SK-N-SH (cell line): ENCODE measurements at regions not wholly inside any gene's neighbourhood (a gene's known extent, or its start where the extent isn't known, plus 50 kb on each side); places are given as distances from the start of the nearest gene placed in this dataset.
"Not testable (repeated sequence)": the region's sequence is repeated elsewhere in the genome, so short reads cannot be mapped to it uniquely, and the experiment has no call there.

ENCODE experiments used
- CTCF ChIA-PET: fragments of 300-600, 350-600 bp; formaldehyde crosslinking; extraction: SDS; loops from one replicate; lab custom pipeline; 2021; lab: Yijun Ruan, JAX
- POLR2A ChIA-PET: fragments of 350-600 bp; sonication (Branson Sonifier 250); formaldehyde crosslinking; extraction: SDS; loops from one replicate; lab custom pipeline; 2020; ENCODE audit warnings: antibody characterized with exemption, inconsistent platforms; lab: Yijun Ruan, JAX
- DNase-seq: peaks from one replicate; pipeline ENCODE4 v3.0.0; 2012
- H2AFZ ChIP-seq: fragments of 200-600 bp; sonication (generic); 2 replicates; pipeline ENCODE4 v1.8.1; 2016; ENCODE audit warnings: antibody characterized with exemption, mild to moderate bottlenecking, low read depth
- H3F3A ChIP-seq: fragments of 200-600 bp; sonication (generic); replicated peaks from 2 replicates; pipeline ENCODE3; 2016; ENCODE audit warnings: antibody characterized with exemption, mild to moderate bottlenecking; ENCODE audit not compliant: insufficient read depth
- H3K27ac ChIP-seq, 2 experiments: fragments of 200-500 bp in 1 of 2; fragments of 200-600 bp in 1 of 2; sonication (Bioruptor generic) in 1 of 2; sonication (generic), shearing (Covaris generic) in 1 of 2; 2 replicates each; pipeline versions ENCODE4 v1.5.1 to v1.6.1; 2014 to 2016; ENCODE audit warnings: low read depth in 2 of 2, inconsistent platforms in 1 of 2, low read length in 1 of 2, mild to moderate bottlenecking in 1 of 2, mixed read lengths in 1 of 2
- H3K27me3 ChIP-seq: fragments of 200-600 bp; sonication (generic), shearing (Covaris generic); 2 replicates; pipeline ENCODE4 v1.6.1; 2016; ENCODE audit warnings: mixed run types; ENCODE audit not compliant: insufficient read depth
- H3K36me3 ChIP-seq, 2 experiments: fragments of 200-500 bp in 1 of 2; fragments of 200-600 bp in 1 of 2; sonication (Bioruptor generic) in 1 of 2; sonication (generic) in 1 of 2; replicated peaks in 1 of 2; 2 replicates each; pipeline versions ENCODE3 to v1.5.1; 2014 to 2016; ENCODE audit warnings: low read length in 1 of 2, mild to moderate bottlenecking in 1 of 2; ENCODE audit not compliant: insufficient read depth in 2 of 2, control insufficient read depth in 1 of 2
- H3K4me1 ChIP-seq, 2 experiments: fragments of 200-500 bp in 1 of 2; fragments of 200-600 bp in 1 of 2; sonication (Bioruptor generic) in 1 of 2; sonication (generic), shearing (Covaris generic) in 1 of 2; 2 replicates each; pipeline versions ENCODE4 v1.5.1 to v1.6.1; 2014 to 2016; ENCODE audit warnings: low read depth in 1 of 2, low read length in 1 of 2, mixed run types in 1 of 2; ENCODE audit not compliant: insufficient read depth in 2 of 2, control insufficient read depth in 1 of 2
- H3K4me2 ChIP-seq: fragments of 200-600 bp; sonication (generic), shearing (Covaris generic); 2 replicates; pipeline ENCODE4 v1.6.1; 2017; ENCODE audit warnings: mixed run types
- H3K4me3 ChIP-seq, 2 experiments: fragments of 200-500 bp in 1 of 2; fragments of 200-600 bp in 1 of 2; sonication (Bioruptor generic) in 1 of 2; sonication (generic), shearing (Covaris generic) in 1 of 2; 2 replicates each; pipeline versions ENCODE4 v1.5.1 to v1.8.1; 2014 to 2016; ENCODE audit warnings: low read depth in 2 of 2, inconsistent platforms in 1 of 2, low read length in 1 of 2, mild to moderate bottlenecking in 1 of 2, mixed read lengths in 1 of 2, moderate library complexity in 1 of 2
- H3K79me2 ChIP-seq: fragments of 200-600 bp; sonication (generic); 2 replicates; pipeline ENCODE4 v1.8.1; 2017; ENCODE audit warnings: mild to moderate bottlenecking; ENCODE audit not compliant: insufficient read depth
- H3K9ac ChIP-seq: fragments of 200-600 bp; sonication (generic); 2 replicates; pipeline ENCODE4 v1.6.1; 2017; ENCODE audit warnings: mixed run types
- H3K9me2 ChIP-seq: fragments of 200-600 bp; sonication (generic); 2 replicates; pipeline ENCODE4 v1.6.1; 2017; ENCODE audit warnings: mixed run types
- H3K9me3 ChIP-seq: fragments of 200-600 bp; sonication (generic); 2 replicates; pipeline ENCODE4 v1.6.1; 2017; ENCODE audit warnings: mixed run types, mild to moderate bottlenecking, moderate library complexity
- H4K20me1 ChIP-seq: fragments of 200-600 bp; sonication (generic); 2 replicates; pipeline ENCODE4 v1.6.1; 2017; ENCODE audit warnings: mild to moderate bottlenecking, mixed run types; ENCODE audit not compliant: insufficient read depth
- EP300 ChIP-seq, 2 experiments: IDR thresholded peaks; 2 replicates each; pipeline versions ENCODE4 v1.4.0 to v1.6.1; 2012; ENCODE audit warnings: borderline replicate concordance in 1 of 2, low read depth in 1 of 2, low read length in 1 of 2
- FOXM1 ChIP-seq: IDR thresholded peaks from 2 replicates; pipeline ENCODE4 v1.4.0; 2012; ENCODE audit warnings: low read depth, mild to moderate bottlenecking
- JUND ChIP-seq: IDR thresholded peaks from 2 replicates; pipeline ENCODE4 v1.4.0; 2012
- MAX ChIP-seq: IDR thresholded peaks from 2 replicates; pipeline ENCODE4 v1.4.0; 2012; ENCODE audit warnings: low read depth
- MEF2A ChIP-seq: IDR thresholded peaks from 2 replicates; pipeline ENCODE4 v1.4.0; 2012; ENCODE audit warnings: low read depth, borderline replicate concordance
- MXI1 ChIP-seq: IDR thresholded peaks from 2 replicates; pipeline ENCODE4 v1.6.1; 2012; ENCODE audit warnings: mild to moderate bottlenecking, low read depth, low read length, improper control_type of control experiment
- PBX3 ChIP-seq: IDR thresholded peaks from 2 replicates; pipeline ENCODE4; 2012
- RAD21 ChIP-seq: IDR thresholded peaks from 2 replicates; pipeline ENCODE4 v1.6.1; 2012; ENCODE audit warnings: mild to moderate bottlenecking, low read length
- REST ChIP-seq: IDR thresholded peaks from 2 replicates; pipeline ENCODE4 v1.6.1; 2012; ENCODE audit warnings: mild to moderate bottlenecking, low read depth, low read length, moderate library complexity
- SIN3A ChIP-seq: IDR thresholded peaks from 2 replicates; pipeline ENCODE4 v1.6.1; 2012; ENCODE audit warnings: low read depth, mild to moderate bottlenecking, low read length, moderate library complexity, borderline replicate concordance
- TAF1 ChIP-seq: IDR thresholded peaks from 2 replicates; pipeline ENCODE4 v1.6.1; 2012; ENCODE audit warnings: low read depth, mild to moderate bottlenecking, low read length, moderate library complexity, borderline replicate concordance
- YY1 ChIP-seq: IDR thresholded peaks from 2 replicates; pipeline ENCODE4 v1.4.0; 2012; ENCODE audit warnings: low read depth, mild to moderate bottlenecking
- WGBS: methylation state at CpG from one replicate; pipeline ENCODE4 v1.1.6; 2017; ENCODE audit warnings: low lambda C conversion rate; 5-methylcytosine and 5-hydroxymethylcytosine counted together
- TF ChIP-seq, protein P1 (sequence below): fragments of 150-350 bp; IDR thresholded peaks from 2 replicates; pipeline ENCODE4 v1.6.1; 2016; ENCODE audit warnings: mild to moderate bottlenecking, low read depth, low read length
- TF ChIP-seq, protein P2 (sequence below): fragments of 150-350 bp; IDR thresholded peaks from 2 replicates; pipeline ENCODE4 v1.6.1; 2017; ENCODE audit warnings: antibody characterized with exemption, low read length, low read depth, borderline replicate concordance

GRCh38 chrX:123121241-123121640 lies 62.8 kb upstream of the GRIA3 start:
- ChIA-PET CTCF (no interaction called here), POLR2A (no interaction called here)
- Histone ChIP-seq H4K20me1 (no peaks in the 10 kb centered on the region), H3K4me1 (no peaks in the 10 kb centered on the region), H3F3A (no peaks in the 10 kb centered on the region), H3K36me3 (no peaks in the 10 kb centered on the region), H2AFZ (no peak overlapping the region), H3K79me2 (no peaks in the 10 kb centered on the region), H3K4me2 (no peak overlapping the region), H3K9me3 (no peaks in the 10 kb centered on the region), H3K27me3 (no peaks in the 10 kb centered on the region), H3K9ac (no peak overlapping the region), H3K9me2 (no peaks in the 10 kb centered on the region), H3K4me3 (no peak overlapping the region), H3K27ac (no peak overlapping the region)
- TF ChIP-seq, protein P1, sequence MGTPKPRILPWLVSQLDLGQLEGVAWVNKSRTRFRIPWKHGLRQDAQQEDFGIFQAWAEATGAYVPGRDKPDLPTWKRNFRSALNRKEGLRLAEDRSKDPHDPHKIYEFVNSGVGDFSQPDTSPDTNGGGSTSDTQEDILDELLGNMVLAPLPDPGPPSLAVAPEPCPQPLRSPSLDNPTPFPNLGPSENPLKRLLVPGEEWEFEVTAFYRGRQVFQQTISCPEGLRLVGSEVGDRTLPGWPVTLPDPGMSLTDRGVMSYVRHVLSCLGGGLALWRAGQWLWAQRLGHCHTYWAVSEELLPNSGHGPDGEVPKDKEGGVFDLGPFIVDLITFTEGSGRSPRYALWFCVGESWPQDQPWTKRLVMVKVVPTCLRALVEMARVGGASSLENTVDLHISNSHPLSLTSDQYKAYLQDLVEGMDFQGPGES, result no peak
- no peak for TF ChIP-seq TAF1
- no peak for TF ChIP-seq EP300 (IDR thresholded peaks at IDR 0.05; ENCODE audit: borderline replicate concordance in 1 of 2, low read depth in 1 of 2, low read length in 1 of 2)
- no peak for TF ChIP-seq REST
- TF ChIP-seq, protein P2, sequence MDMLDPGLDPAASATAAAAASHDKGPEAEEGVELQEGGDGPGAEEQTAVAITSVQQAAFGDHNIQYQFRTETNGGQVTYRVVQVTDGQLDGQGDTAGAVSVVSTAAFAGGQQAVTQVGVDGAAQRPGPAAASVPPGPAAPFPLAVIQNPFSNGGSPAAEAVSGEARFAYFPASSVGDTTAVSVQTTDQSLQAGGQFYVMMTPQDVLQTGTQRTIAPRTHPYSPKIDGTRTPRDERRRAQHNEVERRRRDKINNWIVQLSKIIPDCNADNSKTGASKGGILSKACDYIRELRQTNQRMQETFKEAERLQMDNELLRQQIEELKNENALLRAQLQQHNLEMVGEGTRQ, result no peak
- TF ChIP-seq YY1, result no peak
- no peak for TF ChIP-seq MXI1
- TF ChIP-seq RAD21, result no peak
- TF ChIP-seq MEF2A, result no peak
- TF ChIP-seq SIN3A, result no peak
- no peak for TF ChIP-seq PBX3
- no peak for TF ChIP-seq JUND
- TF ChIP-seq FOXM1, result no peak
- TF ChIP-seq MAX, result no peak
- 3% methylated on average over 4 of the region's 6 CpGs for WGBS
- DNase-seq, result no peak

GRCh38 chrX:123129805-123130204 lies 54.3 kb upstream of the GRIA3 start:
- H3K9me2 ChIP-seq, H3K36me3 ChIP-seq, H3F3A ChIP-seq, DNase-seq, H3K4me2 ChIP-seq, H3K79me2 ChIP-seq, H3K4me3 ChIP-seq, H3K27me3 ChIP-seq, H3K9me3 ChIP-seq, POLR2A ChIA-PET, H2AFZ ChIP-seq, CTCF ChIA-PET, H3K27ac ChIP-seq, H3K9ac ChIP-seq, H3K4me1 ChIP-seq, H4K20me1 ChIP-seq: not testable (repeated sequence)
- WGBS, result 12% methylated on average over 2 of the region's 3 CpGs
